ENCODE measurements at regions not wholly inside any gene's neighbourhood (a gene's known extent, or its start where the extent isn't known, plus 50 kb on each side); places are given as distances from the start of the nearest gene placed in this dataset.
"Not testable (repeated sequence)": the region's sequence is repeated elsewhere in the genome, so short reads cannot be mapped to it uniquely, and the experiment has no call there.

DNA sequence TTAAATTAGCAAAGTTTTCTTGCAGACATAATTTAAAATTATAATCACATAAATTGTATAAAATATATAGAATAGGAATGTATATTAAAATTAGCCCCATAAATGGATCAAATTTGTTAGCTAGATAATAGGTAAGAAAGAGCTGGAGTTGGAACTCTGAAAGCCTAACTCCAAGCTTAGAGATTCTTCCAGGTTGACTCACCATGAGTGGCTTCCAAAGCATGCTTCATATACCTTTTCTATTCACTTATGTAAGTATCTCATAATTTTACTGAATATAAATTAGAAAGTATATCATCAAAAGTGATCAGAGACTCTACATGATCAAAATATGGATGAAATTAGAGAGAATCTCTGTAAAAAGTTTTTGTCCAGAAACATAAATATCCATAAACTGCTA lies 320.7 kb upstream of the MAGI2 start:
- no peak for DNase-seq

DNA sequence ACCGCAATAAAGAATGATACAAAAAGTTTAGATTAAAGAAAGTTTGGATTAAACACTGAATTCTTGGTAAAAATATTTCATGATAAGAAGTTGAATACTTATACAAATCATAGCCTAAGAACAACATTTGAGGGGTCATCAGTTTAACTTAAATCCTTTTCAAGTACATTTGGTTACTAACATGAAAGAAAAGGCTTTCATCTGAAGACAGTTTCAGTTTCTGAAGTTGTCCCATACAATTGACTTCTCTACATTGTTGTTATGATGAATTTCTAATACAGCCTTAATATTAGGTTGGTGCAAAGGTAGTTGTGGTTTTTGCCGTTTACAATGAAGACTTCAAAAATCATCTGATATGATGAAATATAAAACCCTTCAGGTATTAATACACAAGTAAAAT lies 317.5 kb upstream of the MAGI2 start:
- DNase-seq = no peak

GRCh38 chr7:79770063-79770462 lies 316.6 kb upstream of the MAGI2 start:
- no peak for DNase-seq

GRCh38 chr7:79767876-79768560 lies 314.6 kb upstream of the MAGI2 start:
- not testable (repeated sequence) for DNase-seq

- not testable (repeated sequence) for DNase-seq
Observed at GRCh38 chr7:79767192-79767591, 313.7 kb upstream of the MAGI2 start.

DNA sequence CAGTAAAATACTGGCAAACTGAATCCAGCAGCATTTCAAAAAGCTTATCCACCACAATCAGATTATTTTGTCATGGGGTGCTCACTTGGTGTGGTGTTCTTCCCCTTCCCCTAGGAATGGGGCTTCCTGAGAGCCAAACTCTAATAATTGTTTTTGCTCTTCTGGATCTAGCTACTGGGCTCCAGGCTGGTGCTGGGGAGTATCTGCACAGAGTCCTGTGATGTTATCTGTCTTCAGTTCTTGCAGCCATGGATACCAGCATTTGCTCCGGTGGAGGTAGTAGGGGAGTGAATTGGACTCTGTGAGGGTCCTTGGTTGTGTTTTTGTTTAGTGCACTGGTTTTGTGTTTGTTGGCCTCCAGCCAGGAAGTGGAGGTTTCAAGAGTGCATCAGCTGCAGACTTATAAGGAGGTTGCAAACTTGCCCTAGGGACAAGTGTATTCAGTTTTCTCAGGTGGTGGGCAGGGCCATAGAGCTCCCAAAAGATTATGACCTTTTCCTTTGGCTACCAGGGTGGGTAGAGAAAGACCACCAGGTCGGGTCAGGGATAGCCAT lies 308.5 kb upstream of the MAGI2 start:
- no peak for DNase-seq

GRCh38 chr7:79750941-79751340 lies 297.5 kb upstream of the MAGI2 start:
- DNase-seq = not testable (repeated sequence)

DNA sequence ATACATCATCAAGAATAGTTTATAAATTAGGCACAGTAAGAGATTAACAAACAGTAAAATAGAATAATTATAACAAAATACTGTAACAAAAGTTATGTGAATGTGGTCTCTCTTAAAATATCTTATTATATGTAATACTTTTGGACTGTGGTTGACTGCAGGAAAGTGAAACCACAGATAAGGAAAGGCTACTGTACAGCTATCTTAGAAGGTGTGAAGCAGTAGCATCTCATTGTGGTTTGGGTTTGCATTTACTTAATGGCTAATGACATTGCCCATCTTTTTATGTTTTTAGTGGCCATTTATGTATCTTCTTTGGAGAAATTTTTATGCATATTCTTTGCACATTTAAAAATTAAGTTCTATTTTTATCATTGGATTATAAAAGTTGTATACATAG lies 296.4 kb upstream of the MAGI2 start:
- DNase-seq = no peak

- no peak for DNase-seq
Observed at GRCh38 chr7:79741684-79742083, 288.2 kb upstream of the MAGI2 start.

- DNase-seq = no peak
Observed at GRCh38 chr7:79740076-79740475, 286.6 kb upstream of the MAGI2 start.

DNA sequence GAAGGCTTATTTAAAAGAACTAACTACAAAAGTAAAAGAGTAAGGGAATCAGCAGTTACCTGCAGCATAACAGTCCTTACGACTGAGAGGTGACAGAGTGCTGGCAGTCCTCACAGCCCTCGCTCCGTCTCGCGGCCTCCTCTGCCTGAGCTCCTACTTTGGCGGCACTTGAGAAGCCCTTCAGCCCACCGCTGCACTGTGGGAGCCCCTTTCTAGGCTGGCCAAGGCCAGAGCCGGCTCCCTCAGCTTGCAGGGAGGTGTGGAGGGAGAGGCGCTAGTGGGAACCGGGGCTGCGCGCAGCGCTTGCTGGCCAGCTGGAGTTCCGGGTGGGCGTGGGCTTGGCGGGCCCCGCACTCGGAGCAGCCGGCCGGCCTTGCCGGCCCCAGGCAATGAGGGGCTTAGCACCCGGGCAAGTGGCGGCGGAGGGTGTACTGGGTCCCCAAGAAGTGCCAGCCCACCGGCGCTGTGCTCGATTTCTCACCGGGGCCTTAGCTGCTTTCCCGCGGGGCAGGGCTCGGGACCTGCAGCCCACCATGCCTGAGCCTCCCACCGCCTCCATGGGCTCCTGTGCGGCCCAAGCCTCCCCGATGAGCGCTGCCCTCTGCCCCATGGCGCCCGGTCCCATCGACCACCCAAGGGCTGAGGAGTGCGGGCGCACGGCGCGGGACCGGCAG lies 285.7 kb upstream of the MAGI2 start:
- DNase-seq = not testable (repeated sequence)

GRCh38 chr7:79736418-79736817 lies 283.0 kb upstream of the MAGI2 start:
- DNase-seq = no peak

DNA sequence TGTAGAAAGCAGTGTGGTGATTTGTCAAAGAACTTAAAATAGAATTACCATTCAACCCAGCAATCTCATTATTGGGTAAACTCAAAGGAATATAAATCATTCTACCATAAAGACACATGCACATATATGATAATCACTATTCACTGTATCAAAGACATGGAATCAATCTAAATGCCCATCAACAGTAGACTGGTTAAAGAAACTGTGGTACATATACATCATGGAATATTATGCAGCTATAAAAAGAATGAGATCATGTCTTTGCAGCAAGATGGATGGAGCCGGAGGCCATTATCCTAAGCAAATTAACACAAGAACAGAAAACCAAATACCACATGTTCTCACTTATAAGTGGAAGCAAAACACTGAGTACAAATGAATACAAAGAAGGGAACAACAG lies 281.5 kb upstream of the MAGI2 start:
- DNase-seq = no peak

GRCh38 chr7:79734181-79734580 lies 280.7 kb upstream of the MAGI2 start:
- no peak for DNase-seq

GRCh38 chr7:79732535-79732934 lies 279.1 kb upstream of the MAGI2 start:
- DNase-seq = no peak

GRCh38 chr7:79730971-79731370 lies 277.5 kb upstream of the MAGI2 start:
- no peak for DNase-seq

DNA sequence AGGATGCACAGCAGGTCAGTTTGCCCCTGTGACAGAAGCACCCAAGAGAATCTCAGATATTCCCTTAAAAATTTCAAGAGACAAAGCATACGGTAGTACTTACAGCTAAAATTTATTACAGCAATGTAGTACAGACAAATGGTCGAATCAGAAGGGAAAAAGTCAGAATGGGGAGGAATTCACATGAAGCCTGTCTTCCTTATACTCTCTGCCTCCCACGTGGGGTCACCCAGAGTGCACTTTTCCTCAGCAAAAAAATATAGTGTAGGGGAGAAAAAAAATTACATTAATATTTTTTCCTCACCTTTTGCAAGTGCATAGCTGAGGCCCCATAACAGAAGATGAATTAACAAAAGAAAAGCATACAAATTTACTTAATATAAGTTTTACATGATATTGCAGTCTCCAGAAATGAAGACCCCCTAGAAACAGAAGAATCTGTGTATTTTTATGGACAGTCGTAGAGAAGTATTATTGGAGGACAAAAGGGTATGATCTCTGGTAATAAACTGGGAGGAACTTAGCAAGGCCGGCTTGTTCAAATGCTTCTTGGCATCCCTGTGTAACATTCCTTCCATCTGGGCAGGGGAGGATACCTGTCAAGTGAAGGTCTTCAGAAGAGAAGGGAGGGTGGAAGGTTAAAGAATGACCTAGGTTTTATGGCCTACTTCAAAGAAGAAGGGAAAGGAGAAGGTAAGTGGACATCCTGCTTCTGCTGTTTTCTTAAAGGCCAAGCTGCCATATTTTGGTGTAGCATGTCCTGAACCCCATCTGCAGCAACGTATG lies 270.6 kb upstream of the MAGI2 start:
- no peak for DNase-seq

GRCh38 chr7:79722217-79722616 lies 268.8 kb upstream of the MAGI2 start:
- no peak for DNase-seq

DNA sequence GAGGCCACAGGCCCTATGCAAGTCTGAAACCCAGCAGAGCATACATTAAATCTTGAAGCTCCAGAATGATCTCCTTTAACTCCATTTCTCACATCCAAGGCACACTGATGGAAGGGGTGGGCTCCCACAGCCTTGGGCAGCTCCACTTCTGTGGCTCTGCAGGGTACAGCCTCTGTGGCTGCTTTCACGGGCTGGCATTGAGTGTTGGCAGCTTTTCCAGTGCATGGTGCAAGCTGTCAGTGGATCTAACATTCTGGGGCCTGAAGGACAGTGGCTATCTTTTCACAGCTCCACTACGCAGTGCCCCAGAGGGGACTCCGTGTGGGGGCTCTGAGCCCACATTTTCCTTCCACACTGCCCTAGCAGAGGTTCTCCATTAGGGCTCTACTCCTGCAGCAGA lies 265.7 kb upstream of the MAGI2 start:
- no peak for DNase-seq

- no peak for DNase-seq
Observed at GRCh38 chr7:79716329-79716728, 262.9 kb upstream of the MAGI2 start.

DNA sequence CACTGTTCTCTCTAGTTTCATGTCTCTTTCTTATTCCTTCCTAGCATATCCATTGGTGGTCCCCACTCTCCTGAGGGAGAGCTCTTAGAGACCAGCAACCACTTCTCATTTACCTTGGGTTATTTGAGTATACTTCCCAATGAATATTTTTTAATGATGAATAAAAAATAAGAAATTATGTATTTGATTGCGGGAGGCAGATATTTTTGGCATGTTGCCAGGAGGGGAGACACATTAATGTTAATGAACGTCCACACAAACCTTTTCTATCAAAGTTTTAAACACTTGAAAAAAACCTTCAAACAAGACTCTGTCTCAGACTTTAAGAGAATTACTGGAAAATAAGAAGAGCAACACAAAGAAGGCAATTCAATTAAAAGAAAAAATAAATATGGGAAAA lies 260.6 kb upstream of the MAGI2 start:
- DNase-seq = no peak

GRCh38 chr7:79713276-79713675 lies 259.8 kb upstream of the MAGI2 start:
- no peak for DNase-seq

- no peak for DNase-seq
Observed at GRCh38 chr7:79711660-79712059, 258.2 kb upstream of the MAGI2 start.
